ENCODE measurements at regions not wholly inside any gene's neighbourhood (a gene's known extent, or its start where the extent isn't known, plus 50 kb on each side); places are given as distances from the start of the nearest gene placed in this dataset.

DNA sequence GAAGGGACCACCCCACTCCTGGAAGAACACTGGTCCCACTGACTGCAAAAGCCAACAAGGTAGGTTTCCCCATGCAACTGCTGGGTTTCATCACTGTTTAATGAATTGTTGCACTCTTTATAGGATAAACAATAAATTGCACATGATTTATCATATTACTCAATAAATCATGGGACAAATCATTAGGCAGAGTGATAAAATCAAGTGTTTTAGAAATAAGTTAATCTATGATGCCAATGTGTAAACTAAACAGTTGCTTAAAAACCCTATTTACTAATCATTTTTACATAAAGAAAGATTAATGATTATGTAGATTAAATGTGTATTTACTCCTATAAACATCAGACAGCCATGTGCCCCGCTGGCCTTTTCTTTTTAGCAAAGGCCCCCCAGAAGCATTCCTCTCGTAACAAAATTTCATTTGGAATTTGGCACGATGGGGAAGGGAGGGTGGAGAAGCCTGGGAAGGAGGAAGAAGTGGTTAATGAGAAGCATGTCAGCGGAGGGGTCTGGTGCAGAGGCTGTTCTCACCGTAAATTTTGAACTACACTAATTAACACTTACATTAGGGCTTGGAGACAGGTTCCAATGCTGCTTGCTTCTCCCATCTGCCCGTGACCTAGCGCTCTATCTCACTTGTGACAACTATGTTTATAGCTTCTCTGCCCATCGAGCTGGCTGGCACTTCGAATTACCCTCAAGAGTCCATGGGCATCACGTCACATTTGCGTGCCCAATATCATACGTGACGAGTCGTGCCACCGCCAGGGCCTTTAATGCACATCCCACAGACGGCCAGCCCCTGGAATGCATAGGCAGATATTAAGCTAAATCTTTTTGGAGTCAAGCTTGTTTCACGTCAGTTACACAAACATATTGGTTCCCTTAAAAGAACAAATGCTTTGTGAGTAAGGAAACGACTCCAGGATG lies 357.7 kb upstream of the TSHZ3 start:
- Histone ChIP-seq H3K27ac (no peak overlapping the region), H3K4me1 (no peaks in the 10 kb centered on the region), H3K9me3 (no peaks in the 10 kb centered on the region), H3K4me3 (no peak overlapping the region), H3K27me3 (no peaks in the 10 kb centered on the region), H3K36me3 (no peaks in the 10 kb centered on the region)
- DNase-seq: no peak
- intact Hi-C loops (cut with DNase I; ENCODE audit: low total_unique reads) (no loop called here), in situ Hi-C loops (cut with MboI; ENCODE audit: low pct_ligation_motif_present in 1 of 4, low pct_unique_long_range_greater_than_20kb in 1 of 4, low sequenced_read_pairs in 3 of 4) (no loop called here)
- TF ChIP-seq POLR2AphosphoS5 (IDR thresholded peaks at IDR 0.05) (no peak), EP300 (IDR thresholded peaks at IDR 0.05; ENCODE audit: low read depth) (no peak), POLR2A (IDR thresholded peaks at IDR 0.05) (no peak)
- TF ChIP-seq, protein P1, sequence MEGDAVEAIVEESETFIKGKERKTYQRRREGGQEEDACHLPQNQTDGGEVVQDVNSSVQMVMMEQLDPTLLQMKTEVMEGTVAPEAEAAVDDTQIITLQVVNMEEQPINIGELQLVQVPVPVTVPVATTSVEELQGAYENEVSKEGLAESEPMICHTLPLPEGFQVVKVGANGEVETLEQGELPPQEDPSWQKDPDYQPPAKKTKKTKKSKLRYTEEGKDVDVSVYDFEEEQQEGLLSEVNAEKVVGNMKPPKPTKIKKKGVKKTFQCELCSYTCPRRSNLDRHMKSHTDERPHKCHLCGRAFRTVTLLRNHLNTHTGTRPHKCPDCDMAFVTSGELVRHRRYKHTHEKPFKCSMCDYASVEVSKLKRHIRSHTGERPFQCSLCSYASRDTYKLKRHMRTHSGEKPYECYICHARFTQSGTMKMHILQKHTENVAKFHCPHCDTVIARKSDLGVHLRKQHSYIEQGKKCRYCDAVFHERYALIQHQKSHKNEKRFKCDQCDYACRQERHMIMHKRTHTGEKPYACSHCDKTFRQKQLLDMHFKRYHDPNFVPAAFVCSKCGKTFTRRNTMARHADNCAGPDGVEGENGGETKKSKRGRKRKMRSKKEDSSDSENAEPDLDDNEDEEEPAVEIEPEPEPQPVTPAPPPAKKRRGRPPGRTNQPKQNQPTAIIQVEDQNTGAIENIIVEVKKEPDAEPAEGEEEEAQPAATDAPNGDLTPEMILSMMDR (IDR thresholded peaks at IDR 0.05): no peak
- 78 to 79% methylated on average over 17 to 18 of the region's 18 CpGs for WGBS, 2 donors (ENCODE audit: low coverage in 1 of 2)

DNA sequence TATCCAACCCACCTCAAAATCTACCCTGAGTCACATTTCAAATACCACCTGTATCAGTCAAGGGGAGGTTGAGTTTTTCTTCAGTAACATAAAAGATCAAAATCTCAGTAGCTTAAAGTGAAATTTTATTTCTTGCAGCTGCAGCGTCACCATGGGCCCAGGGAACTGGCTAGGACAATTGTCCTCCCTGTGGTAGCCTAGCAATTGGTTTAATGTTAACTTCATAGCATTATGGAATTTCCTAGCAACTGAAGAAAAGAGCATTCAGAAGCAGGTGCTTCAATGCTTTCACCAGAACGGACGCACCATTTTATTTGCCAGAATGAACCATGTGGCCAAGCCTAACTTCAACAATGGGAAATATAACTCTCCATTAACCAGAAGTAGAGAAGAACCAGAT lies 359.3 kb upstream of the TSHZ3 start:
- TF ChIP-seq, protein P1 (IDR thresholded peaks at IDR 0.05): no peak
- TF ChIP-seq EP300 (IDR thresholded peaks at IDR 0.05; ENCODE audit: low read depth): no peak
- no peak for TF ChIP-seq POLR2A (IDR thresholded peaks at IDR 0.05)
- TF ChIP-seq POLR2AphosphoS5 (IDR thresholded peaks at IDR 0.05): no peak
- H3K27ac ChIP-seq: no peak overlapping the region
- no peaks in the 10 kb centered on the region for H3K36me3 ChIP-seq
- peaks cover 0 to 6% of the 10 kb centered on the region in 2 donors for H3K9me3 ChIP-seq
- H3K4me3 ChIP-seq: no peak overlapping the region
- H3K27me3 ChIP-seq: no peaks in the 10 kb centered on the region
- no peak for DNase-seq
- WGBS, 2 donors (ENCODE audit: low coverage in 1 of 2): 76 to 84% methylated on average over 3 of the region's 3 CpGs
- intact Hi-C loops (cut with DNase I; ENCODE audit: low total_unique reads) (no loop called here), in situ Hi-C loops (cut with MboI; ENCODE audit: low pct_ligation_motif_present in 1 of 4, low pct_unique_long_range_greater_than_20kb in 1 of 4, low sequenced_read_pairs in 3 of 4) (no loop called here)
- H3K4me1 ChIP-seq: no peaks in the 10 kb centered on the region

DNA sequence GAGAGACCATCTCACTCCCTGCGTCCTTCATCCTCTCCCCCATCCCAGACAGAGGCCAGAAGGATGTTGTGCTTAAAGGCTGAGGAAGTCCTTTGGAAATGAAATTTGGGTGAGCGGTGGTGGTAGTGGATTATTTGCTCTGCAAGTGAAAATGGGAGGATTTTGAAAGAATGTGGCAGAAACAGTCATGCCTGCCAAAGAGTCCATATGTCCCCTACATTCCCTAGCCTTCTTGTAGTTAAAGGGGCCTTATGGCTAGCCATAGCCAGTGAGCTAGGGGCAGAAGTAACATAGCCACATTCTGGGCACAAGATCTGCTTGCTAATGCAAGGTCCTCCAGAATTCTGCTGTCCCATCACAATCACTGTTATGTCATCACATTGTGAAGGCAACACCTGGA lies 360.2 kb upstream of the TSHZ3 start:
- Histone ChIP-seq H3K4me3 (no peak overlapping the region), H3K27ac (no peak overlapping the region), H3K9me3 (peaks cover 0 to 6% of the 10 kb centered on the region in 2 donors), H3K4me1 (no peaks in the 10 kb centered on the region), H3K36me3 (no peaks in the 10 kb centered on the region), H3K27me3 (no peaks in the 10 kb centered on the region)
- TF ChIP-seq POLR2AphosphoS5 (IDR thresholded peaks at IDR 0.05) (no peak), POLR2A (IDR thresholded peaks at IDR 0.05) (no peak), EP300 (IDR thresholded peaks at IDR 0.05; ENCODE audit: low read depth) (no peak)
- TF ChIP-seq, protein P1 (IDR thresholded peaks at IDR 0.05): no peak
- no peak for DNase-seq
- intact Hi-C loops (cut with DNase I; ENCODE audit: low total_unique reads) (no loop called here), in situ Hi-C loops (cut with MboI; ENCODE audit: low pct_ligation_motif_present in 1 of 4, low pct_unique_long_range_greater_than_20kb in 1 of 4, low sequenced_read_pairs in 3 of 4) (no loop called here)
- 67 to 87% methylated on average over 1 to 2 of the region's 2 CpGs for WGBS, 2 donors (ENCODE audit: low coverage in 1 of 2)

DNA sequence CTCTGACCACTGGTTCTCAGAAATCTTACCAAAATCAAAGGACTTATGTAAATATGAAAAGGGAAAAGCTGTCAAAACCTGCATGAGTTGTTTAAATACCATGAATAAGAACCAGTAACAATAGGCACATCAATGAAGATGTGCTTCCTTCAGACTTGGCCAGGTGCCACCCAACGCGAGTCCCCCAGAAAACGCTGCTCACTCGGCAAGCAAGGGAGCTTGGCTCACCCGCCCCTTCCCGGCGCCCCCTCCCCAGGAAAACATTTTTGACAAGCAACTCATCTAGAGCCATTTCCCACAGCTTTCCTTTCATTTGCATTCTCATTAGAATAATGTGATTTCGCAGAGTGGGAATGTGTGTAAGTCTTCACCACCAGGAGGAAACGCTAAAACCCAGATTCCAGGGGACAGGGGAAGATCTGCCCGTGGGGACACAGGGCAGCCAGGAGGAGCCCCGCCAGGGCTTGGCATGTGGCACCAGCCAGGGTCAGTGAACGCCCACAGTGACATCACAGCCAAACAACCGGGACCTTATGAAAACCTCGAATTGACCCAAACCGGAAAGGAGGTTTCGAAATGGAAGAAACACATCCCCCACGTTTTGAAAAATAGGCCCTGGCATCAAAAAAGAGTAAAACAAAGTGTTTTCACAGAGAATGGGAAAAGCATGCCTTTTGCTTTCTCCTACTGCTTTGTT lies 366.2 kb upstream of the TSHZ3 start:
- no peak overlapping the region for H3K27ac ChIP-seq
- 71 to 72% methylated on average over 10 to 17 of the region's 17 CpGs for WGBS, 2 donors (ENCODE audit: low coverage in 1 of 2)
- no peak for DNase-seq
- no peak overlapping the region for H3K4me3 ChIP-seq
- TF ChIP-seq, protein P1 (IDR thresholded peaks at IDR 0.05): no peak
- no peak for TF ChIP-seq POLR2A (IDR thresholded peaks at IDR 0.05)
- H3K4me1 ChIP-seq: no peaks in the 10 kb centered on the region
- H3K9me3 ChIP-seq: peaks cover 0 to 6% of the 10 kb centered on the region in 2 donors
- in situ Hi-C loops (cut with MboI; ENCODE audit: low pct_ligation_motif_present in 1 of 4, low pct_unique_long_range_greater_than_20kb in 1 of 4, low sequenced_read_pairs in 3 of 4) (no loop called here), intact Hi-C loops (cut with DNase I; ENCODE audit: low total_unique reads) (no loop called here)
- H3K36me3 ChIP-seq: no peaks in the 10 kb centered on the region
- no peaks in the 10 kb centered on the region for H3K27me3 ChIP-seq

All from transverse colon (tissue), 4 donors.